Spinal cord (tissue), 9 donors: ENCODE measurements at regions not wholly inside any gene's neighbourhood (a gene's known extent, or its start where the extent isn't known, plus 50 kb on each side); places are given as distances from the start of the nearest gene placed in this dataset.
A peak's percentile ranks its signal among the peaks of the same experiment; 100 is the strongest.

Experiments used
- DNase-seq, 6 donors: peaks; one replicate each; pipeline versions ENCODE4 v3.0.0 to v3.0.0-alpha.2; 2013 to 2015; ENCODE audit warnings: low spot score in 6 of 6, low read depth in 4 of 6
- H3K27ac ChIP-seq: one replicate; pipeline ENCODE4 v1.5.1; 2013; ENCODE audit warnings: low read depth, low read length, control low read depth
- H3K27me3 ChIP-seq: one replicate; pipeline ENCODE4 v1.6.1; 2013; ENCODE audit warnings: low read length; ENCODE audit not compliant: control insufficient read depth, insufficient read depth
- H3K36me3 ChIP-seq: one replicate; pipeline ENCODE4 v1.6.1; 2013; ENCODE audit warnings: low read length; ENCODE audit not compliant: control insufficient read depth, insufficient read depth
- H3K4me1 ChIP-seq: one replicate; pipeline ENCODE4 v1.6.1; 2013; ENCODE audit warnings: low read length; ENCODE audit not compliant: control insufficient read depth, insufficient read depth
- H3K4me3 ChIP-seq: one replicate; pipeline ENCODE4 v1.5.1; 2013; ENCODE audit warnings: low read depth, low read length, control low read depth
- H3K9me3 ChIP-seq: one replicate; pipeline ENCODE4 v1.6.1; 2013; ENCODE audit warnings: low read length; ENCODE audit not compliant: control insufficient read depth, insufficient read depth
- WGBS: methylation state at CpG from one replicate; pipeline ENCODE4 v1.1.5; 2013; ENCODE audit warnings: missing lambda C conversion rate; ENCODE audit not compliant: insufficient coverage; 5-methylcytosine and 5-hydroxymethylcytosine counted together
- donor health status: healthy.

GRCh38 chr2:200211643-200212042 is 94.8 kb upstream of the SPATS2L start:
- Histone ChIP-seq H3K36me3 (no peaks in the 10 kb centered on the region), H3K27ac (no peak overlapping the region), H3K4me3 (no peak overlapping the region), H3K9me3 (no peaks in the 10 kb centered on the region), H3K27me3 (no peaks in the 10 kb centered on the region), H3K4me1 (no peaks in the 10 kb centered on the region)
- no peak for DNase-seq
- no CpG with 5 or more reads among the region's 5 CpGs for WGBS

DNA sequence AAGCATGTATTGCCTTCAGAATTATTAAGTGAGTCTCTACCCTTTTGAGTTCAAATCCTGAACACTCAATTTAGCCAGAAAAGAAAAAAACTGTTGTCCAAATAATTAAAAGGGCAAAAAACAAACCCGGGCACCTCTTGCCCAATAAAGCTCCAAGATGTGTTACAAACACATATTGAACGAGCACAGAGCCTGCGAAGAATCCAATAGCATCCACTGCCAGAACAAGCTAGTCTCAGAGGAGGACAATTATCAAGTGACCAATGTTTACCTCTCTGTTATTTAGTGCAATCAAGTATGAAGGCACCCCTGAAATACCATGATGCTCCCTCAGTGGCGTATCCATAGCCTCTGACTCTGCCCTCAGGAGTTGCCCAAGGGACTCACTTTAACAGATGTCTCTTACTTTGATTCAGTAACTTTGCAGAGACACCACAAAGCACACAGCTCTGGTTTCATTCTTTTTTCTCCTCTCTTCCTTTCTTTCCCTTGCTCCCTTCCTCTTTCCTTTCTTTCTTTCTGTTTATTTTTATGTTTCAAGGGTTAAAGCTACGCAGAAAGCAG is 93.5 kb upstream of the SPATS2L start:
- Histone ChIP-seq H3K27ac (no peak overlapping the region), H3K36me3 (no peaks in the 10 kb centered on the region), H3K9me3 (no peaks in the 10 kb centered on the region), H3K27me3 (no peaks in the 10 kb centered on the region), H3K4me3 (no peak overlapping the region), H3K4me1 (no peaks in the 10 kb centered on the region)
- DNase-seq = no peak
- WGBS = 75% methylated on average over 4 of the region's 5 CpGs

DNA sequence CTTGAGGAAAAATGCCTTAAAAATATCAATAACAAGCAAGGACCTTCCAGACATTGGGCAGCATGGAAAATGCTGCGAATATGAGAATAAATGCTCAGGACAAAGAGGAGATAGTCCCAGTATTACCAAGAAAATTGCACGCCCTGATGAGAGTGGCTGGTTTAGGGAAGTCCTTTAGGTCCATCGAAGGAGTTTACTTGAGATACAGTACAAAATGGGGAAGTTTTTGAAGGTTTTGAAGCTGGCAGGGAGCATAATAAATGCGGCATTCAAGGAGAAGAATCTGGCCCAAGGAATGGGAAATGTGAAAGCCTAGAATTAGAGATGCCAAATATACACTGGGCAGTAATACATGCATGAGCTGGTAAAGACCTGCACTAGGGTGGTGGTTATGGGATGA is 90.2 kb upstream of the SPATS2L start:
- H3K9me3 ChIP-seq = no peaks in the 10 kb centered on the region
- H3K36me3 ChIP-seq = no peaks in the 10 kb centered on the region
- WGBS = 98% methylated on average over 4 of the region's 4 CpGs
- no peak overlapping the region for H3K4me3 ChIP-seq
- no peaks in the 10 kb centered on the region for H3K27me3 ChIP-seq
- H3K4me1 ChIP-seq = no peaks in the 10 kb centered on the region
- DNase-seq = no peak
- no peak overlapping the region for H3K27ac ChIP-seq

GRCh38 chr2:200217320-200217719 is 89.2 kb upstream of the SPATS2L start:
- 88% methylated on average over 1 of the region's 1 CpG for WGBS
- no peak overlapping the region for H3K27ac ChIP-seq
- DNase-seq = no peak
- H3K4me3 ChIP-seq = no peak overlapping the region
- H3K36me3 ChIP-seq = no peaks in the 10 kb centered on the region
- no peaks in the 10 kb centered on the region for H3K27me3 ChIP-seq
- no peaks in the 10 kb centered on the region for H3K4me1 ChIP-seq
- no peaks in the 10 kb centered on the region for H3K9me3 ChIP-seq

- WGBS = 91% methylated on average over 1 of the region's 1 CpG
These were observed 87.8 kb upstream of the SPATS2L start for GRCh38 chr2:200218645-200219044.

DNA sequence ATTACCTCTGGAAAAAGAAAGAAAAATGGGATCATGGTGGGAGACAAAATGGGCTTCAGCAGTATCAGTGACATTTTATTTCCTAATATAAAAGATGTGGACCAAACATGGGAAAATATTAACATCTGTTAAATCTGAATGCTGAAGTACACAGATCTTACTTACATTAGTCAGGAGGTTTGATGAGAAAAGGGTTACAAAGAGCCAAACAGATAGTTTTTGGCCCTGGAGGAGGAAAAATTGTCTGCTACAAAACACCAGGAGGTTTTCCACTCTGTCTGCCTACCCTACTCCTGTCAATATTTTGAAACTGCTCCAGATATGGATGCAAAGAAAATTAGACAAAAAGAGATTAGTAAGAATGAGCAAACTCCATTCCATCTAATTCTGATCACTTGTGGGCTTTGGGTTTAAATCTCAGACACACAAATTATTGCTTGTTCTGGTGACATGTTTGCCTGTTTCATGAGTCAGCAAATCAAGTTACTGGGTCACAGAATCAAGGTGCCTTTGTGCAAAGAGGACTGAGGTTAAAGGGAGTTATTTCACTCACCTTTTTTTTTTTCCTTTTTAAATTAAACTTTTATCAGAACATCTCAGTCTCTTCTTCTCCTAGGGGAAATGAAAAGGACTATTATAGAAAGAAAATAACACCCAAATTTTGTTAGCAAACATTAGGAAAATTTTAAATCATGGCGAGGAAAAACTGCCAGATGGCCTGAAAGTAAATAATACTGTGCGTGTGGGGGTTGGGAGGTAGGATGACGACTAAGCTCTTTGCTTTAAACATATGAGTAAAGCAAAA is 87.0 kb upstream of the SPATS2L start:
- DNase-seq = peak in 1 of 6 donors; percentile 56
- no peak overlapping the region for H3K27ac ChIP-seq

More at GRCh38 chr2:200218645-200219044, 87.8 kb upstream of the SPATS2L start:
- Histone ChIP-seq H3K4me1 (no peaks in the 10 kb centered on the region), H3K27me3 (no peaks in the 10 kb centered on the region), H3K36me3 (no peaks in the 10 kb centered on the region), H3K4me3 (no peak overlapping the region), H3K9me3 (no peaks in the 10 kb centered on the region), H3K27ac (no peak overlapping the region)
- no peak for DNase-seq

GRCh38 chr2:200220251-200220650 is 86.2 kb upstream of the SPATS2L start:
- 90% methylated on average over 2 of the region's 4 CpGs for WGBS
- no peaks in the 10 kb centered on the region for H3K27me3 ChIP-seq
- no peaks in the 10 kb centered on the region for H3K4me1 ChIP-seq
- H3K4me3 ChIP-seq = no peak overlapping the region
- no peak overlapping the region for H3K27ac ChIP-seq
- DNase-seq = no peak
- H3K36me3 ChIP-seq = no peaks in the 10 kb centered on the region
- H3K9me3 ChIP-seq = no peaks in the 10 kb centered on the region

More for the DNA sequence above, 87.0 kb upstream of the SPATS2L start:
- no peak overlapping the region for H3K4me3 ChIP-seq
- no peaks in the 10 kb centered on the region for H3K4me1 ChIP-seq
- no peaks in the 10 kb centered on the region for H3K27me3 ChIP-seq
- 80% methylated on average over 1 of the region's 3 CpGs for WGBS
- no peaks in the 10 kb centered on the region for H3K36me3 ChIP-seq
- no peaks in the 10 kb centered on the region for H3K9me3 ChIP-seq

GRCh38 chr2:200221055-200221955 is 85.2 kb upstream of the SPATS2L start:
- DNase-seq = no peak
- no peak overlapping the region for H3K27ac ChIP-seq

GRCh38 chr2:200222791-200223190 is 83.7 kb upstream of the SPATS2L start:
- H3K36me3 ChIP-seq = no peaks in the 10 kb centered on the region
- WGBS = 58% methylated on average over 5 of the region's 7 CpGs
- H3K4me1 ChIP-seq = no peaks in the 10 kb centered on the region
- no peak for DNase-seq
- no peak overlapping the region for H3K27ac ChIP-seq
- H3K27me3 ChIP-seq = no peaks in the 10 kb centered on the region
- no peaks in the 10 kb centered on the region for H3K9me3 ChIP-seq
- no peak overlapping the region for H3K4me3 ChIP-seq

More at GRCh38 chr2:200221055-200221955, 85.2 kb upstream of the SPATS2L start:
- H3K27me3 ChIP-seq = no peaks in the 10 kb centered on the region
- no peaks in the 10 kb centered on the region for H3K36me3 ChIP-seq
- no peaks in the 10 kb centered on the region for H3K4me1 ChIP-seq
- H3K9me3 ChIP-seq = no peaks in the 10 kb centered on the region
- H3K4me3 ChIP-seq = no peak overlapping the region
- 89% methylated on average over 4 of the region's 4 CpGs for WGBS
